Mucosa of rectum (tissue), 2 donors: ENCODE measurements at regions not wholly inside any gene's neighbourhood (a gene's known extent, or its start where the extent isn't known, plus 50 kb on each side); places are given as distances from the start of the nearest gene placed in this dataset.

ENCODE experiments used
- H3K27ac ChIP-seq, 2 donors: one replicate each; pipeline ENCODE4 v1.7.0; 2013; ENCODE audit warnings: inconsistent platforms in 2 of 2, low read depth in 2 of 2, low read length in 2 of 2
- H3K27me3 ChIP-seq, 2 donors: one replicate each; pipeline ENCODE4 v1.7.0; 2013; ENCODE audit warnings: low read length in 2 of 2; ENCODE audit not compliant: control insufficient read depth in 2 of 2, insufficient read depth in 2 of 2
- H3K36me3 ChIP-seq, 2 donors: one replicate each; pipeline ENCODE4 v1.7.0; 2013; ENCODE audit warnings: low read length in 2 of 2; ENCODE audit not compliant: control insufficient read depth in 2 of 2, insufficient read depth in 2 of 2
- H3K4me1 ChIP-seq, 2 donors: one replicate each; pipeline ENCODE4 v1.7.0; 2013; ENCODE audit warnings: low read length in 2 of 2, mild to moderate bottlenecking in 1 of 2; ENCODE audit not compliant: control insufficient read depth in 2 of 2, insufficient read depth in 2 of 2
- H3K4me3 ChIP-seq, 2 donors: one replicate each; pipeline ENCODE4 v1.7.0; 2013; ENCODE audit warnings: low read length in 2 of 2
- H3K9ac ChIP-seq, 2 donors: one replicate each; pipeline ENCODE4 v1.7.0; 2013; ENCODE audit warnings: low read length in 2 of 2, low read depth in 1 of 2, mild to moderate bottlenecking in 1 of 2
- H3K9me3 ChIP-seq, 2 donors: one replicate each; pipeline ENCODE4 v1.7.0; 2013; ENCODE audit warnings: low read length in 2 of 2; ENCODE audit not compliant: control insufficient read depth in 2 of 2
- donor health status: healthy.
- donor health status: Normal muscosa, but diverticular disease.

GRCh38 chr3:137084586-137084985 lies 126.8 kb downstream of the IL20RB start:
- Histone ChIP-seq H3K9me3 (no peaks in the 10 kb centered on the region), H3K4me1 (no peaks in the 10 kb centered on the region), H3K9ac (no peak overlapping the region), H3K27me3 (no peaks in the 10 kb centered on the region), H3K4me3 (no peak overlapping the region), H3K36me3 (no peaks in the 10 kb centered on the region), H3K27ac (no peak overlapping the region)

GRCh38 chr3:137097386-137097785 lies 139.6 kb downstream of the IL20RB start:
- H3K27ac ChIP-seq = no peak overlapping the region
- H3K9ac ChIP-seq = no peak overlapping the region
- H3K4me1 ChIP-seq = no peaks in the 10 kb centered on the region
- H3K9me3 ChIP-seq = peaks cover 0 to 2% of the 10 kb centered on the region in 2 donors
- no peaks in the 10 kb centered on the region for H3K27me3 ChIP-seq
- H3K36me3 ChIP-seq = no peaks in the 10 kb centered on the region
- no peak overlapping the region for H3K4me3 ChIP-seq

GRCh38 chr3:137097852-137098251 lies 140.1 kb downstream of the IL20RB start:
- Histone ChIP-seq H3K9ac (no peak overlapping the region), H3K9me3 (peaks cover 0 to 2% of the 10 kb centered on the region in 2 donors), H3K4me3 (no peak overlapping the region), H3K27me3 (no peaks in the 10 kb centered on the region), H3K4me1 (no peaks in the 10 kb centered on the region), H3K36me3 (no peaks in the 10 kb centered on the region), H3K27ac (no peak overlapping the region)

GRCh38 chr3:137099364-137100219 lies 141.8 kb downstream of the IL20RB start:
- H3K4me3 ChIP-seq = no peak overlapping the region
- no peak overlapping the region for H3K9ac ChIP-seq

GRCh38 chr3:137100326-137100725 lies 142.5 kb downstream of the IL20RB start:
- no peak overlapping the region for H3K27ac ChIP-seq
- H3K27me3 ChIP-seq = no peaks in the 10 kb centered on the region
- H3K36me3 ChIP-seq = no peaks in the 10 kb centered on the region
- H3K4me1 ChIP-seq = no peaks in the 10 kb centered on the region
- H3K4me3 ChIP-seq = no peak overlapping the region
- H3K9ac ChIP-seq = no peak overlapping the region
- peaks cover 0 to 2% of the 10 kb centered on the region in 2 donors for H3K9me3 ChIP-seq

More at GRCh38 chr3:137099364-137100219, 141.8 kb downstream of the IL20RB start:
- no peaks in the 10 kb centered on the region for H3K4me1 ChIP-seq
- peaks cover 0 to 2% of the 10 kb centered on the region in 2 donors for H3K9me3 ChIP-seq
- no peaks in the 10 kb centered on the region for H3K27me3 ChIP-seq
- no peak overlapping the region for H3K27ac ChIP-seq
- no peaks in the 10 kb centered on the region for H3K36me3 ChIP-seq

- Histone ChIP-seq H3K9me3 (peaks cover 0 to 2% of the 10 kb centered on the region in 2 donors), H3K4me3 (no peak overlapping the region), H3K4me1 (no peaks in the 10 kb centered on the region)
Observed at GRCh38 chr3:137103739-137104138, 146.0 kb downstream of the IL20RB start.

GRCh38 chr3:137105277-137105977 lies 147.6 kb downstream of the IL20RB start:
- Histone ChIP-seq H3K4me3 (no peak overlapping the region), H3K36me3 (no peaks in the 10 kb centered on the region), H3K9ac (no peak overlapping the region), H3K27ac (no peak overlapping the region), H3K27me3 (peaks cover 0 to 9% of the 10 kb centered on the region in 2 donors), H3K4me1 (no peaks in the 10 kb centered on the region), H3K9me3 (no peaks in the 10 kb centered on the region)

More at GRCh38 chr3:137103739-137104138, 146.0 kb downstream of the IL20RB start:
- H3K9ac ChIP-seq = no peak overlapping the region
- peaks cover 0 to 5% of the 10 kb centered on the region in 2 donors for H3K27me3 ChIP-seq
- H3K27ac ChIP-seq = no peak overlapping the region
- H3K36me3 ChIP-seq = no peaks in the 10 kb centered on the region

GRCh38 chr3:137106612-137107240 lies 148.9 kb downstream of the IL20RB start:
- no peak overlapping the region for H3K4me3 ChIP-seq
- H3K27ac ChIP-seq = no peak overlapping the region
- no peaks in the 10 kb centered on the region for H3K36me3 ChIP-seq
- no peaks in the 10 kb centered on the region for H3K9me3 ChIP-seq
- peaks cover 0 to 9% of the 10 kb centered on the region in 2 donors for H3K27me3 ChIP-seq
- H3K9ac ChIP-seq = no peak overlapping the region
- no peaks in the 10 kb centered on the region for H3K4me1 ChIP-seq

- no peak overlapping the region for H3K27ac ChIP-seq
- H3K4me1 ChIP-seq = no peaks in the 10 kb centered on the region
- no peaks in the 10 kb centered on the region for H3K9me3 ChIP-seq
- no peaks in the 10 kb centered on the region for H3K36me3 ChIP-seq
- H3K4me3 ChIP-seq = no peak overlapping the region
- no peak overlapping the region for H3K9ac ChIP-seq
- H3K27me3 ChIP-seq = peaks cover 0 to 9% of the 10 kb centered on the region in 2 donors
Observed at GRCh38 chr3:137108699-137109440, 151.1 kb downstream of the IL20RB start.
